Epithelial cell of prostate (primary cell): ENCODE measurements at regions not wholly inside any gene's neighbourhood (a gene's known extent, or its start where the extent isn't known, plus 50 kb on each side); places are given as distances from the start of the nearest gene placed in this dataset.

Source experiments
- DNase-seq: peaks from one replicate; pipeline ENCODE4 v3.0.0-alpha.2; 2011; ENCODE audit warnings: low read depth, low spot score
- H3K27ac ChIP-seq: fragments of 450-650 bp; 2 replicates; pipeline ENCODE4 v1.5.1; 2017; ENCODE audit warnings: mild to moderate bottlenecking

GRCh38 chr4:81904121-81904520 lies 432.4 kb upstream of the RASGEF1B start:
- no peak for DNase-seq

DNA sequence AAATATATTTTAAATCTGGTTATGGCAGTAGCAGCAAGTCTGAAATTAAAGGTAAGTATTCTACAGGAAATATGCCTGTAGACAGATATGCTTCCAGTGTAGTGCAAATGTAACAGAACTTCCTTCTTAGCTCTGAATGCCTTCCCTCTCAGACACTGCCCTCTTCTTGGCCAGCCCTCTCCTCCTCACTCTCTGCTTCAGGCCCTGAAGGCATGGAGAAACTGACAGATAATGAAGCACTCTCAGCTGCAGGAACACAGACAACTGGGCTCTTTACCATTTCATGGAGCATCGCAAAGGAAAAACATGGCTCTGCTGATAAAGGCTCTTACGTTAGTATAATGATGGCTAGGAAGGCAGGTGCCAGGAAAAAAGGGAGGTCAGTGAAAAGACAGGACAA lies 431.5 kb upstream of the RASGEF1B start:
- no peak overlapping the region for H3K27ac ChIP-seq
- DNase-seq, result no peak

More at GRCh38 chr4:81904121-81904520, 432.4 kb upstream of the RASGEF1B start:
- H3K27ac ChIP-seq, result no peak overlapping the region

GRCh38 chr4:81898862-81899504 lies 427.3 kb upstream of the RASGEF1B start:
- no peak for DNase-seq
- H3K27ac ChIP-seq, result no peak overlapping the region

DNA sequence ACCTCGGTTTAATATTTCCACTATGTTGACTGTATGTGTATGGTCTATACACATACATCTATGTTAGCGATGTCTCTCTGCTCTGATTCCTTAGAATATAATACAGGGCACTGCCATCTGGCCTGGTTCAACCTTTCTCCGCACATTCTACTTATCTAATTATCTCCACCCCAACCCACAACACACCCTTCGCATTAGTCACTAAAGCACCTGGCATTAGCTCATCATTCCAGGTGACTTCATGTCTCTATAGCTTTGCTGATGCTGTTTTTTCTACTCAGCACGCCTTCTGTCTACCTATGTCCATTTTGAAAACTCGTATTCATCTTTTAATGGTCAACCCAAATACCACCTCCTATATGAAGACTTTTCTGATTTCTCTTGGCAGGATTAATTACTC lies 425.2 kb upstream of the RASGEF1B start:
- DNase-seq, result peak; percentile 27
- H3K27ac ChIP-seq, result no peak overlapping the region

- H3K27ac ChIP-seq, result no peak overlapping the region
- no peak for DNase-seq
These were observed 419.6 kb upstream of the RASGEF1B start for GRCh38 chr4:81891005-81891996.

DNA sequence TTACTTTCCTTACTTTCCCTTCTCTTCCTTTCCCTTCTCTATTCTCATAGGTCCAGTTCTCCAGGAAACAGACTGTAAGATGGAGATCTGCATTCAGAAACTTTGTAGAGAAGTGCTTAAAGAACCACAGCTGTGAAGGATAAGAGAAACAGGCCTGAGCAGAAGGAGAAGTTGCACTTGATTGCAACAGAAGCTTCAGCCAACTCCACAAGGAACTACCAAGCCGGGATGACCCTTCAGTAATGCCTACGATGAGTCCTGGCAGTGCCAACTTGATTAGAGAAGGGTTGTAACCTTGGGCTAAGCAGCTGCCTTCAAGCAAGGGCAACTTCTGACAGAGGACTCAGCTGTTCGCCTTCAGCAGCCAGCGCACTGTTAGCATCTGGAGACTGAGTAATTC lies 413.3 kb upstream of the RASGEF1B start:
- no peak overlapping the region for H3K27ac ChIP-seq

GRCh38 chr4:81883530-81884450 lies 412.1 kb upstream of the RASGEF1B start:
- H3K27ac ChIP-seq, result no peak overlapping the region
- no peak for DNase-seq

More for the DNA sequence above, 413.3 kb upstream of the RASGEF1B start:
- DNase-seq, result no peak

DNA sequence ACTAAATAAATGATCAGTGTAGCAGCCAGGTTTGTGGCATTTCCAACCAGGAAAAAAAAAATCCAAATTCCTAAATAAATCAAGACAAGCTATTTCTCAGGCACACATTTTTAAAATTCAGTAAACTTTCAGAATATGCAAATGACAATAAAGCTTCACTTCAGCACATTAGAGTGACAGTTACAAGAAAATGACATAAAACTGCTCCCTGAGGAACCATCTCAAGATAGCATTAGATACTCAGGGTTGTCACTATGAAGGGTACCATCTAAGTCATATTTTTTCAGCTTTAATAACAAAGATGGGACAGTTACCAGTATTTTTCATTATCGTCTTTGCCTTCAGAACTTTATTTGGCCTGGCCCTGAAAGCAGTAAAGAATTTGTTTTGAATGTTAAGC lies 411.3 kb upstream of the RASGEF1B start:
- no peak for DNase-seq
- H3K27ac ChIP-seq, result no peak overlapping the region

- DNase-seq, result no peak
- no peak overlapping the region for H3K27ac ChIP-seq
These were observed 410.3 kb upstream of the RASGEF1B start for GRCh38 chr4:81881855-81882621.

DNA sequence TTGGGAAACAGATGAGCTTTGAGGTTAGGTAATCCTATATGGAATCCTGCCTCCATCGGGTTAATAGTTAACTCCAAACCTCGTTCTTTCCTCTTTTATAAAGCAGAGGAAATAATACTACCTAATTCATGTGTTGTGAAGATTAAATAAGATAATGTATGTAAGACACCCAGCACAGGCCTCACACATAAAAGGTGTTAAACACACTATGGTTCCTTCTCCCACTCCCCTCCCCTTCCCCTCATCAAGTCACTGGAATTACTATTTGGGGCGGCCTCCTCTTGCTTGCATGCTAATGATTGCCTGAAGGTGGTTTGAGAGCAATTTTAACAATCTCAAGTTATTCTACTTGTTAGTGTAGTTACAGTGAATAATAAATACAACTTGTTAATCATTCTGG lies 404.4 kb upstream of the RASGEF1B start:
- H3K27ac ChIP-seq, result no peak overlapping the region
- no peak for DNase-seq

GRCh38 chr4:81874661-81875515 lies 403.2 kb upstream of the RASGEF1B start:
- H3K27ac ChIP-seq, result no peak overlapping the region
- no peak for DNase-seq

DNA sequence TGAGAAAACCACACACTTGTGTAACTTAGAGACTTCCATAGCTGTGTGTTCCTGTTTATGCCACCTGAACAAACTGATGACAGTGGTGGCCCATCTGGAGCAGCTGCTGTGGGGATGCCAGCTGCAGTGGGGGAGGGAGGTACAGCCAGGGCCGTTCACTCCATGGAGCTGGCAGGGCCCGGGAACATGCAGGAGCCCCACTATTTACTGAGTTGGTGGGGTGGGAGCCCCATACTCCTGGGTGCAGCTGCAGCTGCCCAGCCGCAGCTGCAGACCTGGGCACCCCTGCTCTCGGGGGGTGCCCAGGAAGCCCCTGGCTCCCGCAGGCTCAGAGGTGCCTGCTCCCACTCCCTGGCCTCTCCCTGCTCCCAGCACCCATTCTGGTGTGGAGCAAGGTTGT lies 398.6 kb upstream of the RASGEF1B start:
- no peak for DNase-seq

GRCh38 chr4:81860111-81860510 lies 388.4 kb upstream of the RASGEF1B start:
- no peak overlapping the region for H3K27ac ChIP-seq
- DNase-seq, result no peak

More for the DNA sequence above, 398.6 kb upstream of the RASGEF1B start:
- no peak overlapping the region for H3K27ac ChIP-seq

GRCh38 chr4:81854406-81854805 lies 382.7 kb upstream of the RASGEF1B start:
- no peak overlapping the region for H3K27ac ChIP-seq
- no peak for DNase-seq

GRCh38 chr4:81852031-81852715 lies 380.5 kb upstream of the RASGEF1B start:
- H3K27ac ChIP-seq, result no peak overlapping the region
- DNase-seq, result no peak

DNA sequence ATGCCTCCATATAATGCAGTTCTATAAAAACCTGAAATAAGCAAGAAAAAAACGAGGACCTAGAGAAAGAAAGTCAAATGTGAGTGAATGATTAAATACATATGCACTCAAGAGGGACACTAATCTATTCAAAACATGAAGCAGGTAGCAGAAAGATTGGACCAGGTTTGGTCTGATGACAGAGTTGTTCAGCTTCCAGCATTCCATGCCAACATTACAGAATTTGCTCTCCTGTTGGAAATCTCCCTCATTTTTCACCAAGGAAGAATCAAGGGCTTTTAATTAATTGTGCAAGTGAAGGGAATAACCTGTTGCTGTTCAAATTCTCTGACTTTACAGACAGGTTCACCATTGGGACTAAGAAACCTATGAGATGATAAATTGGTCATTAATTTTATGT lies 379.0 kb upstream of the RASGEF1B start:
- no peak for DNase-seq
- H3K27ac ChIP-seq, result no peak overlapping the region

GRCh38 chr4:81845761-81846160 lies 374.1 kb upstream of the RASGEF1B start:
- DNase-seq, result no peak
- no peak overlapping the region for H3K27ac ChIP-seq

GRCh38 chr4:81845273-81845672 lies 373.6 kb upstream of the RASGEF1B start:
- DNase-seq, result no peak

More at GRCh38 chr4:81845273-81845672, 373.6 kb upstream of the RASGEF1B start:
- no peak overlapping the region for H3K27ac ChIP-seq
